ENCODE measurements at regions not wholly inside any gene's neighbourhood (a gene's known extent, or its start where the extent isn't known, plus 50 kb on each side); places are given as distances from the start of the nearest gene placed in this dataset.

DNA sequence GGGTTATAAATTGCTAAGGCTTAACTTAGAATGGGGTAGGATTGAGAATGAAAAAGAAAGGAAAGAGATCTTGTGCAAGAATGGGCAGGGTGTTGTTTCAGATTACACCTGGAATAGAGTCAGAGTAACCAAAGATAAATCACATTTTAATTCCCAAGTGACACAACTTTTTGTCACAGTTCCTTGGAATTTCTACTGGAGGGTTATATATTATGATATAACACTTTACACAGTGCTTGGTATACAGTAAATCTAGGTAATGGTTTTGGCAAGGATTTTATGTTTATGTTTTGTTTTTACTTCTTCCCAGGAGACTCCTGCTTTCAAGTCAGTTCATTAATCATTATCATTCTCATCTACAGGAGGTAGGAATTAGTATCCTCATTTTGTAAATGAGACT, 115.7 kb upstream of the KCNJ16 start:
- no peak for DNase-seq

DNA sequence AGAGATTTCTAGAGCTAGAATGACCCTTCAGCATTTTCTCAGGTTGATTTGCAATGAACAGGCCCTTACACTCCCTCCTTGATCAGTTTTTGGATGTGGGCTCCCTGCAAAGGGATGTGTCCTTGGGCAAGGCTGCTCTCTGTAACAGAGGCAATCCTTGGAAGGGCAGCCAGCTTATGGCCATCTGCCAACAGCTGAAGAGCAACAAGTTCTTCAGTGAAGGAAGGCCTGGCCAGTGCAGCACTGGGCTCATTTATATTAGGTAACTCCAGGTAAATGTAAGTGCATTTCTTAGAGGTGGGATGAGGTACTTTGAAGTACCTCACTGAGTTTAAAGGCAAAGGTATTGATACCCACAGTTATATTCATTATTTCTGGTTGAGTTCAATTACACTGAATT, 114.3 kb upstream of the KCNJ16 start:
- no peak for DNase-seq

DNA sequence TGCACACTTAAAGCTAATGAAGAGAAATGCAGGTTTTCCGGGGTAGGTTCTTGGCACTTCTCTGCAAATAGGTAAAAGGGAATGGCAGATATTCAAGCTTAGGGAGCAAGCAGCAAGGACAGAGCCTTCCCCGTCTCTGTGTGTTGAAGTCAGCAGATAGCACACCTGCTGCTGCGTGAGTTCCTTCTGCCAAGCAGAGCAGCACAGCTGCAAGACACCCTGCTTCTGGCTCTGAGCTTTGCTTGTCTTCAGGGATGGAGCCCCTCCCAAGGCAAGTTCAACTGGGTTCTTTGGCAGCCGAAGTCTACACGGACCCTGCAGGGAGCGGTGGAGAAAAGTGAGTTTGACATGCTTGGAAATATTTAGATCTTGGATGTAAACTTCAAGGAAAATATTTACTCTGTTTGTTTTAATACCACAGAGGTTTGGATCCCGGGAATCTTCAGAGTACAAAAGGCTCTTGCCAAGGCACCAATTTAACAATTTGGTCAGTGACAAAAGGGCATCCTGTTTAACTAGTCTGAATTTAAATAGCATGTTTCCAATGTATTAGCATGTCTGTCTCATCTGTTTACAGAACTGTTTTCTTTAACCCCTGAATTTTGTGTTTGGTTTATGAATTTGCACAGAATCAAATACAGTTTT, 113.4 kb upstream of the KCNJ16 start:
- DNase-seq = no peak

DNA sequence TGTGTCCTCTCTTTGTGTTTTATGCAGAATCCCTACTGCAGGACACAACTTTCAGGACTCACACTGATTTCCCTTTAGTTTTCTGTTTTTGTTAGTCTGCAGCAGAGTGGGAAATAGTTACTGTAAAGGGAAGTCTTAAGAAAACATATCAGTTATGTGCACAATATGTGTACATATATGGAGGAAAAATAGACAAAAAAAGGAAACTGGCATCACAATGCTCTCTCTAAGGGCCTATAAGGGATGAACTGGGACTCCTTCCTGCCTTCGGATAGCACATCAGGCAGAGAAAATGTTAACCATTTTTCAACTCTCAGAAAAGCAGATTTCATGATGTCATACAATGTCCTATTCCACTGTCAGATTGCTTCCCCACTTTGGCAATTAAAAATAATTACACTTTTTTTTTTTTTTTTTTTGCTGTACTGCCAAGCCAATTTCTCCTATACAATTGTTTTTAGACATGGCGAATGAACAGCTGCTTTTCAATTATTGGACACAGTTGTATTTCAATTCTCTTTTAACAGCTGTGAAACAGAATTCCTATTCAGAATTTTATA, 112.5 kb upstream of the KCNJ16 start:
- no peak for DNase-seq

- no peak for DNase-seq
Measured at GRCh38 chr17:69967910-69968411, 107.1 kb upstream of the KCNJ16 start.

DNA sequence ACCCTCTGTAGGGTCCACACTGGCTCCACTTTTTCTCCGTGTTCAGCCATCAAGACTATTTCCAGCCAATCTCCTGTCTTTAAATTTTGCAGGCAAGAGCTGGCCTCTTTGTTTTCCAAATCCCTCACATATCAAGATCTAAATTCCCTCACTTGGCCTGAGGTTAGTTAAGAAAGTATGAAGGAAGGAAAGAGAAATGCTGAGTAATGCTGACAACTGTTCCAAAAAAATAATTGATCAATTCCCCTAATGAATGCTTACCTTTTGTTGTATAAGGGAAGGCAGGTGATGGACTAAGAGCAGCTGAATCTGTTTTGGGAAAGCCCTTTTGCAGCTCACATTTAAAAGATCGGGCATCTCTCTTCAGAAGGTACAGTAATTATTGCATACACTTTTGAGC, 105.1 kb upstream of the KCNJ16 start:
- no peak for DNase-seq

GRCh38 chr17:69972251-69972650, 102.8 kb upstream of the KCNJ16 start:
- no peak for DNase-seq

GRCh38 chr17:69975808-69976207, 99.2 kb upstream of the KCNJ16 start:
- no peak for DNase-seq

GRCh38 chr17:69978056-69978646, 96.9 kb upstream of the KCNJ16 start:
- no peak for DNase-seq

DNA sequence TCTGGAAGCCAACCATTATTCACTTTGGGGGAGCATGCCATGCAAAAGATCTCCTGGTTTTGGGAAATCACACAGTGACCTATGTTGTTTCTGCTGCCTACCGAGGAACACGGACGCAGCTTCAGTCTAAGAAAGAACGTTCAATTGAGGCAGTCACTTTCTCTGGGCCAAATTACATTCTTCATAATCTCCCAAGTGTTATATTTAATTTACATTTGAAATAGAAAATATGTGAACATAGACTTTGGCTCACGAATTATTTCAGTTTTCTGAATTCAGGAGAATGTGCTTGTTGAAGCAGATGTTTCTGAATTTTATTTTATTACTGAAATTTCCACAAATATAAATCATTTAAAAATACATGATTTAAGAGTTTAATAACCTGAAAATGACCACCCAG, 93.6 kb upstream of the KCNJ16 start:
- no peak for DNase-seq

- no peak for DNase-seq
Measured at GRCh38 chr17:69995476-69995875, 79.5 kb upstream of the KCNJ16 start.

- DNase-seq = no peak
Measured at GRCh38 chr17:69997332-69997731, 77.7 kb upstream of the KCNJ16 start.

GRCh38 chr17:69999253-69999652, 75.8 kb upstream of the KCNJ16 start:
- no peak for DNase-seq

- DNase-seq = no peak
Measured at GRCh38 chr17:70006159-70006558, 68.9 kb upstream of the KCNJ16 start.

DNA sequence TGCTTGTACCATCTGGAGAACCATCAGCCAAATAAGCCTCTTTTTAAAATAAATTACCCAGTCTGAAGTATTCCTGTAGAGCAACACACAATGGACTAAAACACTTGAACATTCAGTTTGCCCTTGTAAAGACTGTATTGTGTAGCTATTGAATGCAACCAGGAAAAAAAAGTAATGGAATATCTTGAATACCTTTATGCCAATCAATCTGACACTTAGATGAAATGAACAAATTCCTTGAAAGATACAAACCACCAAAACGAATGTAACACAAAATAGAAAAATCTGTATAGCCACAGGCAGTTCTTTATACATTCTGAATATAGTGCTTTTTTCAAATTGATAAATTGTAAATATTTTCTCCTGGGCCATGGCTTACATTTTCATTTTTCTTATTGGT, 63.3 kb upstream of the KCNJ16 start:
- peak; percentile 49 for DNase-seq

DNA sequence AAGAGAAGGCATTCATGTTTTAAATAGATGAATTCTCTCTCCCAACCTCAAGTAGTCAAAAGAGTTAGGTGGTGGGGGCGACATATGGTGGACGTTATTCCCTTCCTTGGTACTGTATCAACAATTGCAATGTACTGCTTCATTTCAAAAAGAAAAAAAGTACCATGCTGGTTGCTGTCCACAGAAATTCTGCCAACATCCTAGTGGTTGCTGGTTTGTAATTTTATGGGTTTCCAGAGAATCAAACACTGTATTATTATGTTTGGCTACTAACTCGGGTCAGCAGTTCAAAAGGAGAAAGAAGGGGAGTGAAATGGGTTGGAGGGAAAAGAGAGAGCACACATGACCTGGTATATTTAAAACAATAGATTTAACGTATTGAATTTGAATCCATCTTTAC, 61.1 kb upstream of the KCNJ16 start:
- no peak for DNase-seq

- DNase-seq = peak; percentile 77
Measured at GRCh38 chr17:70017112-70017511, 57.9 kb upstream of the KCNJ16 start.

GRCh38 chr17:70017941-70018340, 57.1 kb upstream of the KCNJ16 start:
- no peak for DNase-seq

GRCh38 chr17:70021726-70022125, 53.3 kb upstream of the KCNJ16 start:
- no peak for DNase-seq

DNA sequence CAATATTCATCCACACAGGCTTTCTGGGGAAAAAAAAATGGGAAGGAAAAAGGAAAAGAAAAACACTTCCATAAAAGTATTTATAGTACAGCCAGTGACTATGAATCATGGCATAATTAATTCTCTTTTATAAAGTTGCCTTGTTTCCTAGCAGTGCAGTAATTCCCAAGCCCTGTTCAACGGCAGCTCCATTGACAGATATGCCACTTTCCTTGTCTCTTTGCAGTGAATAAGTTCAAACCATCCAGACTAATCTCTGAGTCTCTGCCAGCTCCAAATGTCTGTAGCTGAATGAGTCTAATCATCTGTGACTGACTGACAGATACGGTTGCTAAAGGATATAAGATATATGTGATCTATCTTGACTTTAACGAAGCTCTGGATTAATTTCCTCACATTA, 52.9 kb upstream of the KCNJ16 start:
- no peak for DNase-seq

DNA sequence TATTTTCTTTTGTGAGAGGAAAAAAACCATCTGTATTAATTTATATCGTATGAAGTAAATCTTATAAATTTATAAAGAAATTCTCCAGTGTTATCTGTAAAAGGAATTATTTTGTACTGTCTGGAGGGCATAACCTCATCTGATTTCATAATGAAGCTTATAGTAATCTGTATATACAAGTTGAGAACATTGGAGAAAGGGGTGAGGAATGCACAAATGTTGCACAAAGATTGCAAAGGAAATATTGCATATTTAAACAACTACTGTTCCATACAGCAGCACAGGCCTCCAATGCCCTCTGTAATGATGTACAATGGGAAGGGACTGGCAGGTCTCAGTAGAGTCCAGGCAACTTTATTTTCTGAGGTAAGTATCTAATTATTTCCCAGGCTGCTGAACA, 50.8 kb upstream of the KCNJ16 start:
- no peak for DNase-seq

Data from NCI-H345 (cell line).